Fibroblast of lung (primary cell): ENCODE measurements at regions not wholly inside any gene's neighbourhood (a gene's known extent, or its start where the extent isn't known, plus 50 kb on each side); places are given as distances from the start of the nearest gene placed in this dataset.

ENCODE experiments used
- DNase-seq, 2 donors: peaks; one replicate each; pipeline versions ENCODE4 v3.0.0 to v3.0.0-alpha.2; 2010; ENCODE audit warnings: low read depth in 2 of 2
- H2AFZ ChIP-seq: 2 replicates; pipeline ENCODE4 v1.5.1; 2012; ENCODE audit warnings: low read length, control low read depth, inconsistent platforms
- H3K27ac ChIP-seq: 2 replicates; pipeline ENCODE4 v1.5.1; 2011; ENCODE audit warnings: low read length, control low read depth; ENCODE audit not compliant: insufficient read depth
- H3K27me3 ChIP-seq: 2 replicates; pipeline ENCODE4 v1.5.1; 2011; ENCODE audit warnings: mild to moderate bottlenecking, low read length; ENCODE audit not compliant: control insufficient read depth, insufficient read depth
- H3K36me3 ChIP-seq: 2 replicates; pipeline ENCODE4 v1.5.1; 2011; ENCODE audit warnings: low read length; ENCODE audit not compliant: control insufficient read depth, insufficient read depth
- H3K4me1 ChIP-seq: 2 replicates; pipeline ENCODE4 v1.5.1; 2011; ENCODE audit warnings: low read length; ENCODE audit not compliant: control insufficient read depth, insufficient read depth; ENCODE audit errors: extremely low read depth
- H3K4me2 ChIP-seq: 2 replicates; pipeline ENCODE4 v1.5.1; 2011; ENCODE audit warnings: low read length, control low read depth; ENCODE audit not compliant: insufficient read depth; ENCODE audit errors: extremely low read depth
- H3K4me3 ChIP-seq, 4 experiments: fragments of 200-600 bp in 1 of 4; sonication (generic) in 1 of 4; replicated peaks in 1 of 4; 2 replicates each; pipeline ENCODE4 v1.5.1; 2011 to 2016; ENCODE audit warnings: low read length in 4 of 4, low read depth in 3 of 4, mild to moderate bottlenecking in 3 of 4, control low read depth in 2 of 4, inconsistent platforms in 1 of 4, mixed read lengths in 1 of 4; ENCODE audit not compliant: insufficient read depth in 1 of 4; ENCODE audit errors: control extremely low read depth in 1 of 4
- H3K79me2 ChIP-seq: 2 replicates; pipeline ENCODE4 v1.5.1; 2012; ENCODE audit warnings: mild to moderate bottlenecking, low read length, inconsistent platforms; ENCODE audit not compliant: control insufficient read depth, insufficient read depth
- H3K9ac ChIP-seq: 2 replicates; pipeline ENCODE4 v1.5.1; 2011; ENCODE audit warnings: mild to moderate bottlenecking, low read length, control low read depth; ENCODE audit not compliant: insufficient read depth
- H3K9me3 ChIP-seq: 2 replicates; pipeline ENCODE4 v1.5.1; 2012; ENCODE audit warnings: low read depth, low read length; ENCODE audit not compliant: control insufficient read depth, insufficient read depth
- H4K20me1 ChIP-seq: 2 replicates; pipeline ENCODE4 v1.5.1; 2011; ENCODE audit warnings: low read length; ENCODE audit not compliant: control insufficient read depth, insufficient read depth; ENCODE audit errors: extremely low read depth
- CTCF ChIP-seq, 2 donors: IDR thresholded peaks in 1 of 2; conservative IDR thresholded peaks in 1 of 2; 1 replicate in 1 of 2; 2 replicates in 1 of 2; pipeline ENCODE4 v1.5.1; 2011 to 2012; ENCODE audit warnings: low read length in 2 of 2, control low read depth in 1 of 2, inconsistent platforms in 1 of 2, low read depth in 1 of 2, mild to moderate bottlenecking in 1 of 2
- EZH2 ChIP-seq: IDR thresholded peaks from 2 replicates; pipeline ENCODE4 v1.5.1; 2012; ENCODE audit warnings: low read length, control low read depth, mild to moderate bottlenecking; ENCODE audit errors: missing control alignments

GRCh38 chr13:109418111-109418510 lies 368.3 kb downstream of the IRS2 start:
- no peak overlapping the region for H3K4me2 ChIP-seq
- H2AFZ ChIP-seq = no peak overlapping the region
- H3K27me3 ChIP-seq = no peaks in the 10 kb centered on the region
- H3K36me3 ChIP-seq = no peaks in the 10 kb centered on the region
- TF ChIP-seq CTCF (conservative IDR thresholded peaks at IDR 0.05 in 1 of 2, IDR thresholded peaks at IDR 0.05 in 1 of 2; ENCODE audit: low read depth in 1 of 2, low read length in 2 of 2) (no peak), EZH2 (no peak)
- no peak overlapping the region for H3K4me3 ChIP-seq
- no peaks in the 10 kb centered on the region for H3K4me1 ChIP-seq
- H3K79me2 ChIP-seq = no peaks in the 10 kb centered on the region
- no peak overlapping the region for H3K27ac ChIP-seq
- DNase-seq = no peak
- H4K20me1 ChIP-seq = no peaks in the 10 kb centered on the region
- no peak overlapping the region for H3K9ac ChIP-seq
- no peaks in the 10 kb centered on the region for H3K9me3 ChIP-seq

GRCh38 chr13:109416001-109416400 lies 370.4 kb downstream of the IRS2 start:
- no peaks in the 10 kb centered on the region for H3K4me1 ChIP-seq
- TF ChIP-seq EZH2 (no peak), CTCF (conservative IDR thresholded peaks at IDR 0.05 in 1 of 2, IDR thresholded peaks at IDR 0.05 in 1 of 2; ENCODE audit: low read depth in 1 of 2, low read length in 2 of 2) (no peak)
- H3K79me2 ChIP-seq = no peaks in the 10 kb centered on the region
- no peak overlapping the region for H3K4me3 ChIP-seq
- H4K20me1 ChIP-seq = no peaks in the 10 kb centered on the region
- H2AFZ ChIP-seq = no peak overlapping the region
- no peak overlapping the region for H3K9ac ChIP-seq
- no peaks in the 10 kb centered on the region for H3K9me3 ChIP-seq
- no peaks in the 10 kb centered on the region for H3K36me3 ChIP-seq
- H3K27ac ChIP-seq = no peak overlapping the region
- H3K27me3 ChIP-seq = no peaks in the 10 kb centered on the region
- DNase-seq = no peak
- no peak overlapping the region for H3K4me2 ChIP-seq

- no peaks in the 10 kb centered on the region for H3K79me2 ChIP-seq
- H3K9ac ChIP-seq = no peak overlapping the region
- no peak overlapping the region for H3K27ac ChIP-seq
- TF ChIP-seq EZH2 (no peak), CTCF (conservative IDR thresholded peaks at IDR 0.05 in 1 of 2, IDR thresholded peaks at IDR 0.05 in 1 of 2; ENCODE audit: low read depth in 1 of 2, low read length in 2 of 2) (no peak)
- DNase-seq = no peak
- H3K9me3 ChIP-seq = no peaks in the 10 kb centered on the region
- H3K27me3 ChIP-seq = no peaks in the 10 kb centered on the region
- no peak overlapping the region for H3K4me3 ChIP-seq
- H3K4me2 ChIP-seq = no peak overlapping the region
- H3K36me3 ChIP-seq = no peaks in the 10 kb centered on the region
- H3K4me1 ChIP-seq = no peaks in the 10 kb centered on the region
- H4K20me1 ChIP-seq = no peaks in the 10 kb centered on the region
- no peak overlapping the region for H2AFZ ChIP-seq
These were observed 371.3 kb downstream of the IRS2 start for GRCh38 chr13:109415057-109415456.
